ENCODE measurements at regions not wholly inside any gene's neighbourhood (a gene's known extent, or its start where the extent isn't known, plus 50 kb on each side); places are given as distances from the start of the nearest gene placed in this dataset.

DNA sequence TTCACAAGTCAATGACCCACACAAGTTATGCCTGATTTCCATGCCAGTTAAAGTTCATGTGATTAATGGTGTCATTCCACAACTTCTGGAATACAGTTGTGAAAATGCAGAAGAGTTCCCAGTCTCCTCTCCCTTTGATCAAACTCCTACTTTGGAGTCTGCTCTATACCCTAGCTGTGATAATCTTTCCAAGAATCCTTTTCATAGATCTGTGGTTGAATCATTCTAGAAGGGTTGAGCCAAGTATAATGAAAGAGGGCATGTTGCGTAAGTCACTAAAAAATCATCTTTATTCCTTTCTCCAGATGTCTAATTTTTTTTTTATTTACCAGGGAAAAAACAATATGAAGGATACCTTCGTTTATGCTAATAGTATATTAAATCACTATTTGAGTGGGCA is 89.7 kb upstream of the CARD18 start:
- DNase-seq: no peak

DNA sequence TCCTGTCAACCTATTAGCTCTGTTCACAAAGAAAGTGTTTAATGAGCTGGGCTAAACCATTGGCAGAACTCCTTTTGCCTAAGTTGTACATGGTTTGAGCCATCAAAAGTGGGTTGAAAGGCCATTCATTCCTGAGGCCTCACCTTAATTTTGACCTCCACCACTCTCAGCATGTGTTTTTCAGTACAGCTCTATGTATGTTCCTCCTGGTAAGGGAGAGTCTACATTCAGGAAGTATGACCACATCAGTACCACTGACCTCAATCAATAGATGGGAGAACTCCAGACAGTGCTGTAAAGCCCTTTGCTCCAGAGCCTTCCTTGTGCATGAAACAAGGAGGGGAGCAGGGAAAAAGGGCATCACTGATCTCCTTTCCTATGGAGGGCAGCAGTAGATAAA is 87.8 kb upstream of the CARD18 start:
- peak in 3 of 4 experiments; percentile 5 to 34 (median 22) for DNase-seq

GRCh38 chr11:105226766-105227165 is 87.2 kb upstream of the CARD18 start:
- no peak for DNase-seq

GRCh38 chr11:105226091-105226490 is 86.5 kb upstream of the CARD18 start:
- DNase-seq: no peak

GRCh38 chr11:105224482-105225253 is 85.1 kb upstream of the CARD18 start:
- no peak for DNase-seq

- peak; percentile 60 to 90 (median 81) for DNase-seq
Observed at GRCh38 chr11:105220121-105220520, 80.6 kb upstream of the CARD18 start.

GRCh38 chr11:105219670-105220069 is 80.1 kb upstream of the CARD18 start:
- DNase-seq: peak in 1 of 4 experiments; percentile 3

GRCh38 chr11:105219269-105219668 is 79.7 kb upstream of the CARD18 start:
- DNase-seq: no peak

GRCh38 chr11:105215528-105215927 is 76.0 kb upstream of the CARD18 start:
- no peak for DNase-seq

- no peak for DNase-seq
Observed at GRCh38 chr11:105211806-105212554, 72.4 kb upstream of the CARD18 start.

DNA sequence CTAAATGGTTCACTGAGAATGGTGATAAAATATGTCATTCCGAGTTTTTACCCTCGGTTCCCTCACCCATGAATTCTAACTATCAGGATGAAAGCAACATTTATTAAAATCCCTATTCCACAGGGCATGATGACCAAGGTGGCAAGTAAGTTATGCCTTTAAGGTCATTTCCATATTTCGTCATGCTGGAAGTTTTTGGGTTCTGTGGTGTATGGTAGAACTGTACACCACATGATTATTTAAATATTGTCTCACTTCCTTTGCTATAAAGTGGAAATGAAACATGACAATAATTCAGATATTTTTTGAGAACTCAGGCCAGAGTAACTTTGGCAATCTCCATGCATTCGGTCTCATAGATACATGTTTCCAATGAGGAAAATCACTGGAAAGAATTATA is 68.5 kb upstream of the CARD18 start:
- DNase-seq: peak in 2 of 4 experiments; percentile 39 to 45

DNA sequence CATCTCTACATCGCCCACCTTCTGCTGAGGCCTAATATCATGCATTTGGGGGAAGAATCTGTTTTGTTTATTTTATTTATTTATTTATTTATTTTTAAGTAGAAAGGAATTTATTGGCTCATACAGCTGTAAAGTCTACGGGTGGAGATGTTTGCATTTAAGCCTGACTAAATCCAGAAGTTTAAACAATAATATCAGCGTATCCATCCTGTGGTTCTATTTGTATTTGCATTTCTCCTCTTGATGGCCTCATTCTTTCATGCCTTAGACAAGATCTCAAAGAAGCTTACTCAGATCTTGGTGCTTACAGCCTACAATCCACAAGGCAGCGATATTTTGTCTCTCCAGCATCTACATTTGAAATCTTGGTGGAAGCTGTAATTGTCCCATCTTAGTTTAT is 67.1 kb upstream of the CARD18 start:
- no peak for DNase-seq

DNA sequence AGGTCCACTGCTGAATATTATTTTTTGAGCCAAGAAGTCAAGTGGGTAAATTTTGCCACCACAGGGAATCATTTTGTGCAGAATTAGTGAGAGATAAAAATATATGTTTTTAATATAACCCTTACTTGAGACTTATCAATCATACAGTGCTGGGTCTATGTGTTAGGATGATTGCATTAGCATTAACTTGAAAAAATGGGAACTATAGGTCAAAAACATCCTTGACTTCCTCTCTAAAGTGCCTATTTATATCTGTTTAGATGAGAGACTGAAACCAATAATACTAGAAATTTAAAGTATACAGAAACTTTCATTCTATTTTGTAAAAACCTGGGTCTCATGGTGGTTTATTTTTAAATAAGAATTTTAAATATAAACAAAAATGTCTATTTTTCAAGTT is 65.1 kb upstream of the CARD18 start:
- DNase-seq: peak in 2 of 4 experiments; percentile 46 to 63

DNA sequence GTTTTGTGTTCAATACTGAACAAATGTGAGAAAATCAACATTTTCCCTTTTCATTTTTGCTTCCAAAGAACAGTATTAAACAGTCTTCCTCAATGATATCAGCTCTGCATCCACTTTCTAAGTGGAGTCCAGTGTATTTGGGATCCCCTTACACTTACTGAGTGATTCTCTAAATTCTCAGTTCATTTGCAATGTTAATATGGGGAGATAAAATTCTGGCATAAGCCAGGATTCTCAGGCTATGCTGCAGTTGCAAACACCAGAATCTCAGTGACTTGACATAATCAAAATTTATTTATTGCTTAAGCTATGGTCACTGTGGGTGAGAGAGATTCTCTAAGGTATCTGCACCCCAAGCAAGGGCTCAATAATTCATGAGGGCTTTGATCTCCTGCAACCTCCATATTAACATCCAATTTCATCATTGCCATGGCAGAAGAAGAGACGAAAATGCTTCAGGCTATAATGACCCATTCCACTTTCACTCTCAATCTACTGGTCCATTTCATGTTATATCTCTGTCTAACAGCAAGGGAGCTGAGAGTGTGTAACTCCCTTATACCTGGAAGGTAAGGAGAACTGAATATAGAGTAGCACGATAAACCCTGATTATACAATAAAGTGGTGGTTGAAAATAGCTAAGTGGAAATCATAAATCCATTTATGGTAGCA is 64.1 kb upstream of the CARD18 start:
- DNase-seq: no peak

- DNase-seq: no peak
Observed at GRCh38 chr11:105202844-105203548, 63.4 kb upstream of the CARD18 start.

GRCh38 chr11:105202422-105202821 is 62.9 kb upstream of the CARD18 start:
- no peak for DNase-seq

DNA sequence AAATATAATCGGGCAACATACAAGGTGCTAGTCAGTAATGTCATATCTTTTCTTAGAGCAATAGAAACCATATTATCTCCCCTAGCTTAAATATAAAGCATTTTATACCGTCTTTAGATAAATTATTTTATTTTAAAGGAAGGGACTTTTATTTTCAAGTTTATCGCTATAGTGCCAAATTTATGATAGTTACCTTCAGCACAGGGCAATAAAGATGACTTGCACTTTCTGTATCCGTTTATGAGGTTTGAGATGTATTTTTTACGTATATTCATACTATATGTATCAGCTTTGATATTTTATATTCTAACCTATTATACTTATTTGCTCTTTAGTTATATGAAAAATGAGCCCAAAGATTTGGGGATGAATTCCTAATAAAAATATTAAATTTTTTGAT is 61.6 kb upstream of the CARD18 start:
- no peak for DNase-seq

DNA sequence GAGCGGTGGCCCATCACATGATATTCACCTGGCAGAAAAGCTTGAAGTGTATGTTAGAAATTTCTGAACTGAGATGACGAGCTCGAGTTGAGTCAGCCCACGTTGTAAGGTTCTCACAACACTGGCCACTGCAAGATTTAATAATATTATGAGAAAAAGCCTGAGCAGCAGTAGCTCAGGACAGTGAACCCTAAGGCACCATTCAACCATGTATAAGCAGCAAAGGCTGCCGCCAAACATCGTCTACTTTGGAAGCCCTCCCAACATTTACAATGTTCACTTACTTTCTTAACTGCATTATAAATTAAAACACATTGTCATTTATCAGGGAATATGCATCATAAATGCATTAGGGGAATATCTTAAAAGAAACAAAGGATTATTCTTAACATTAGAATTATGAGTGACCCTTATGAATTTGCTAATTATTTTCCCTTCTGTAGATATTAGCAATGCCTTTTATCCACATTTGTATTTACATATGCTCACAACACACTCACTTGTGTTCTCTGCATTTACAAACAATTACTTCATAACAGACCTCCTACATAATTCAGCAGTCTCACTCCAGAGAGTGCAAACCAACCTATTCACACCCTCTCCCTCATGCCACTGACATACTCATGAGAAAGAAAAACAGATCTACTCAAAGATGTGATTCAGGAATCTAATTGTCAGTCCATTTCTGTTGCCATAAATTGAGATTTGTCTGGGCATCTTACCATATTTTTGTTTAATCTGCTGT is 57.7 kb upstream of the CARD18 start:
- no peak for DNase-seq

DNA sequence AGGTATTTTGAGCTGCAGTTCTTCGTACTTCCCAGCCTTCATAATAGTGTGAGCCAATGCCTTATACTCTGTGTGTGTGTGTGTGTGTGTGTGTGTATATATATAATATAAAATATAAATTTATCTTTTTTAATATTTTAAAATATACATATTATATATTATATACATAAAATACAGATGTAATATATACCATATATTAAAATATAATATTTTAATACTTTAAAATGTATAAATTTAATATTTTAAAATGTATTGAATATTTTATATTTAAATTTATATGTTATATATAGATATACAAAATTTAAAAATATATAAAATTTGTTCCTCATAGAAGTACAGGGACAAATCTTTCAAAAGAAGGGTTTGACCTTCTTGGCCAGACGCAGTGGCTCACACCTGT is 53.7 kb upstream of the CARD18 start:
- DNase-seq: no peak

- no peak for DNase-seq
Observed at GRCh38 chr11:105192115-105192514, 52.5 kb upstream of the CARD18 start.

GRCh38 chr11:105189581-105189980 is 50.0 kb upstream of the CARD18 start:
- peak; percentile 47 to 89 (median 78) for DNase-seq

All from suppressor macrophage (primary cell).